ENCODE measurements at regions not wholly inside any gene's neighbourhood (a gene's known extent, or its start where the extent isn't known, plus 50 kb on each side); places are given as distances from the start of the nearest gene placed in this dataset.

DNA sequence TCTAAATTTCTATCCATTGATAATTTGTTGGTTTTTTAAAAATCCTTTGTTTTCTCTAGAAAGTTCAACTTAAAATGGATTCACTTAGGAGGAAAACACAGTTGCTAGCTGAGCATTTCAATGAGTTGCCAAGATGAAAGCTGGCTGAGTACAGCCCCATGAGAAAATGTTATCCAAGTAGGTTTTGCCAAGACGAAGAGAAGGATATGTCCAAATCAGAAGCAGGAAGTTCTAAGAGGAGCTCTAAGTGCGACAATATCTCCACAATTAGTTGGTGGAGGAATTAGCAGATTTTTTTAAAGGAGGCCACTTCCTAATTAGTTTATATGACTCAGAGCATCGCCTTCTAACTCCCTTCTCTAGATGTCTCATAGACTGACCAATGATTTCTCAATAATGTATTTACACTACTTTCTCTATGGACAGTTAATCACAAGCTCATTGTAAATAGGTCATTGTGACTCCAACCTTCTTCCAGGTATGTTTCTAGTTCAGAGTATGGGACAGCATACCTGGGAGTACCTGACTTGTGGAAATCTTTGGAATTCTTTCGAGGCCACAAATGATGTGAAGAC lies 873.3 kb upstream of the SOX9 start:
- TF ChIP-seq EP300 (IDR thresholded peaks at IDR 0.05), result no peak
- TF ChIP-seq RFX5 (IDR thresholded peaks at IDR 0.05), result no peak
- TF ChIP-seq ZSCAN20 (CRISPR knock-in tag; IDR thresholded peaks at IDR 0.05), result no peak
- TF ChIP-seq, protein P1, sequence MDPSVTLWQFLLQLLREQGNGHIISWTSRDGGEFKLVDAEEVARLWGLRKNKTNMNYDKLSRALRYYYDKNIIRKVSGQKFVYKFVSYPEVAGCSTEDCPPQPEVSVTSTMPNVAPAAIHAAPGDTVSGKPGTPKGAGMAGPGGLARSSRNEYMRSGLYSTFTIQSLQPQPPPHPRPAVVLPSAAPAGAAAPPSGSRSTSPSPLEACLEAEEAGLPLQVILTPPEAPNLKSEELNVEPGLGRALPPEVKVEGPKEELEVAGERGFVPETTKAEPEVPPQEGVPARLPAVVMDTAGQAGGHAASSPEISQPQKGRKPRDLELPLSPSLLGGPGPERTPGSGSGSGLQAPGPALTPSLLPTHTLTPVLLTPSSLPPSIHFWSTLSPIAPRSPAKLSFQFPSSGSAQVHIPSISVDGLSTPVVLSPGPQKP (IDR thresholded peaks at IDR 0.05; ENCODE audit: low read depth, low read length), result no peak
- no peak for TF ChIP-seq ESRRA (IDR thresholded peaks at IDR 0.05; ENCODE audit: borderline replicate concordance, low read length)
- TF ChIP-seq POLR2A (IDR thresholded peaks at IDR 0.05; ENCODE audit: low read length), result no peak
- no peak for TF ChIP-seq FOXS1 (CRISPR knock-in tag; IDR thresholded peaks at IDR 0.05)
- TF ChIP-seq CHD4 (IDR thresholded peaks at IDR 0.05; ENCODE audit: borderline replicate concordance), result no peak
- TF ChIP-seq POLR2AphosphoS2 (conservative IDR thresholded peaks at IDR 0.05; ENCODE audit: low read length), result no peak
